Right cardiac atrium (tissue), 5 donors: ENCODE measurements at regions not wholly inside any gene's neighbourhood (a gene's known extent, or its start where the extent isn't known, plus 50 kb on each side); places are given as distances from the start of the nearest gene placed in this dataset.

ENCODE experiments used
- ATAC-seq, 2 donors: fragments of 200-7000 bp; cut with Tn5 transposase; one replicate each; pipeline versions ENCODE4 v1.8.0 to v1.9.1; 2020; ENCODE audit warnings: moderate library complexity in 2 of 2, mild to moderate bottlenecking in 1 of 2
- DNase-seq, 3 donors: peaks; one replicate each; pipeline ENCODE4 v3.0.0-alpha.2; 2020
- H3K27ac ChIP-seq: one replicate; pipeline ENCODE4 v1.5.1; 2013; ENCODE audit warnings: mild to moderate bottlenecking, low read length, control low read depth, moderate library complexity
- H3K27me3 ChIP-seq: one replicate; pipeline ENCODE4 v1.6.1; 2013; ENCODE audit not compliant: control insufficient read depth, insufficient read depth
- H3K4me1 ChIP-seq: one replicate; pipeline ENCODE4 v1.6.1; 2013; ENCODE audit warnings: low read length; ENCODE audit not compliant: control insufficient read depth, insufficient read depth
- H3K4me3 ChIP-seq: one replicate; pipeline ENCODE4 v1.5.1; 2013; ENCODE audit warnings: low read length, control low read depth
- H3K9me3 ChIP-seq: one replicate; pipeline ENCODE4 v1.6.1; 2013; ENCODE audit warnings: low read length; ENCODE audit not compliant: control insufficient read depth
- WGBS: extraction: QIAGEN DNeasy Blood & Tissue Kit; methylation state at CpG from one replicate; pipeline ENCODE4 v1.1.7; 2013; 5-methylcytosine and 5-hydroxymethylcytosine counted together
- intact Hi-C, 4 donors: fragments of 100-400 bp; cut with DNase I; formaldehyde crosslinking; loops; one replicate each; pipeline versions ENCODE4 v1.11.0 to v1.14.0; 2022 to 2023
- donor health status: healthy with polysubstance abuse.
- donor health status: DM: no; HTN: yes; CAD: no.
- donor health status: DM: no; HTN: no; CAD: no.
- donor health status: DM: no; HTN: yes; CAD: no; lungs with severe emphysema.
- donor health status: DM: yes; HTN: yes; CAD: no.

DNA sequence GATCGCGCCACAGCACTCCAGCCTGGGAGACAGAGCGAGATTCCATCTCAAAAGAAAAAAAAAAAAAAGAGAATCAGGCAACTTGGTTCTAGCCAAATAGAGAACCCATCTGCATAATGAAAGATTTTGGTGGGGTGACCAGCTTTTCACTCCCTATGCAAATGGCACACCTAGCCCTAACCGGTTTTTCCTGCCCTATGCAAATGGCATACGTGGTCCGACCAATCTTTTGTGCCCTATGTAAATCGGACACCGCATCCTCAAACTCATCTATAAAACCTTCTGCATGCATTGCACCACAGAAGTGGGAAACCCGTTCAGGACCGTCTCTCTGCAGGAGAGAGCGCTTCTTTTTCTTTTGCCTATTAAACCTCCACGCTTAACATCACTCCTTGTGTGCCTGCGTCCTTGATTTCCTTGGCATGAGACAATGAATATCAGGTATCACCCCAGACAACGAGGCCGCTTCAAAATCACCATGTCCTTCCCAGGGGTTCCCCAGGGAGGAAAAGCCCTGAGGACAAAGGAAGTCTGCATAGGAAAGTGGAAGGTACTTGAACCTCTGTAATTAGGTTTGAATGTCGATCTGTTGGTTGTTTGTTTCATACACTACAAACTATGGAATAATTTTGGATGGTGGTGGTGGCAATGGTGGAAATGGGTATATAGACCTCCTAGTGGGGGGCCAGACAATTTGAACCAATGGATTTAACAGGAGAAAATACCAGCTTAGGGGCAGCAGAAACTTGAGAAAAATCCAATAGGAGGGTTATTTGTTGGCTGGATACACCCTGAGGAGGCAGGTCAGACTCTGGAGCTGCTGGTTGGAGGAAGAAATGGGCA is 396.2 kb downstream of the TYW1 start:
- DNase-seq (no peak), ATAC-seq (no peak)
- 73% methylated on average over 16 of the region's 16 CpGs for WGBS
- no peaks in the 10 kb centered on the region for H3K4me1 ChIP-seq
- no peaks in the 10 kb centered on the region for H3K27me3 ChIP-seq
- intact Hi-C loops = no loop called here
- no peak overlapping the region for H3K4me3 ChIP-seq
- no peaks in the 10 kb centered on the region for H3K9me3 ChIP-seq
- H3K27ac ChIP-seq = no peak overlapping the region

DNA sequence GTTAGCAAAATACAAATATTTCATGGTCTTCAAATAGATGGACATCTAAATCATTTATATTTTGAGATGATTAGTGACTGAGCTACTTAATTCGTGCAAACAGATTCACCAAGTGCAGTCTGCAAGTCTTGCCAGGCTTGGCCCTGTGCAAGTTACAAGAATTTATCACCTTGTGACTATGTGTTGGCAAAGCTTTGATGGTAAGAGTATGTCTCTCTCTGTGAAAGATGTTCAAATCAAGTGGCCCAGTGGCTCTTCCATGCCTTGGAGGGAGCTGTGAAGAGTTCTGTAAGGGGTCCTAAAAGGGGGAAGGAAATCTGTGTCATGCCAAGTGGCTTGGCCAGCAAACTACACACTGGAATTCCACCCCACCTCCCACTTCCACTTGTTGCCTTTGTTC is 397.3 kb downstream of the TYW1 start:
- Histone ChIP-seq H3K4me3 (no peak overlapping the region), H3K27ac (no peak overlapping the region), H3K27me3 (no peaks in the 10 kb centered on the region), H3K9me3 (no peaks in the 10 kb centered on the region), H3K4me1 (no peaks in the 10 kb centered on the region)
- 42% methylated on average over 1 of the region's 1 CpG for WGBS
- ATAC-seq (peak; percentile 32 to 59), DNase-seq (no peak)
- intact Hi-C loops = no loop called here

DNA sequence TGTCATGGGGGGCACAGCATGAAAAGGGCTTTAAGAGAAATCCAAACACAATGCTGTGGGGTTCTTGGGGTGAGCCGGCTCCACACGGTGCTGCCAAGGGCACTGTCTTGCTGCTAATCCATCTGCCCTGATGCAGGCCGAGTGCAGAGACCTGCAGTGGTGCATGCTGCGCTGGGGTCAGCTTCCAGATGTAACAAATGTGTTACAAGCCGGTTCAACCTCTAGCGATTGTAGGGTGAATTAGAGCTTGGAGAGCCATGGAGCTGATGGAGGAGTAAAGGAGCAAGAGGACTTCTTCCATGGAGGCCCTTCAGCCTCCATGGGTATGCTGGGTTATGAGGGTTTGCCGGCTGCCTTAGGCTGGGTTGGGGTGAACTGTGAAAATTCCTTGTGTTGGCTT is 402.3 kb downstream of the TYW1 start:
- intact Hi-C loops = no loop called here
- ATAC-seq = no peak

DNA sequence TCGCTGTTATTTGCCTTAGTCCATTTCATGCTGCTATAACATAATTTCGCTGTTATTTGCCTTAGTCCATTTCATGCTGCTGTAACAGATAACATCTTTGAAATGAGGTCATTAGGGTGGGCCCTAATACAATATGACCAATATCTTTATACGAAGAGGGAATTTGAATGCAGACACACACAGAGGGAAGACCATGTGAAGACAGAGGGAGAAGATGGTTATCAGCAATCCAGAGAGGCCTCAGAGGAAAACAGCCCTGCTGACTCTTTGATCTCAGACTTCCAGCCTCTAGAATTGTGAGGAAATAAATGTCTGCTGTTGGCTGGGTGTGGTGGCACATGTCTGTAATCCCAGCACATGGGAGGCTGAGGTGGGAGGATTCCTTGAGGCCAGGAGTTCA is 404.9 kb downstream of the TYW1 start:
- no peaks in the 10 kb centered on the region for H3K27me3 ChIP-seq
- H3K9me3 ChIP-seq = peaks cover 2% of the 10 kb centered on the region
- no peak overlapping the region for H3K4me3 ChIP-seq
- no peak overlapping the region for H3K27ac ChIP-seq
- DNase-seq (no peak), ATAC-seq (no peak)
- intact Hi-C loops = no loop called here
- H3K4me1 ChIP-seq = no peaks in the 10 kb centered on the region
- WGBS = 79% methylated on average over 3 of the region's 3 CpGs

More for the DNA sequence above, 402.3 kb downstream of the TYW1 start:
- H3K27ac ChIP-seq = no peak overlapping the region
- H3K27me3 ChIP-seq = no peaks in the 10 kb centered on the region
- H3K4me1 ChIP-seq = no peaks in the 10 kb centered on the region
- H3K4me3 ChIP-seq = no peak overlapping the region
- no peak for DNase-seq
- WGBS = 79% methylated on average over 7 of the region's 7 CpGs
- peaks cover 2% of the 10 kb centered on the region for H3K9me3 ChIP-seq

DNA sequence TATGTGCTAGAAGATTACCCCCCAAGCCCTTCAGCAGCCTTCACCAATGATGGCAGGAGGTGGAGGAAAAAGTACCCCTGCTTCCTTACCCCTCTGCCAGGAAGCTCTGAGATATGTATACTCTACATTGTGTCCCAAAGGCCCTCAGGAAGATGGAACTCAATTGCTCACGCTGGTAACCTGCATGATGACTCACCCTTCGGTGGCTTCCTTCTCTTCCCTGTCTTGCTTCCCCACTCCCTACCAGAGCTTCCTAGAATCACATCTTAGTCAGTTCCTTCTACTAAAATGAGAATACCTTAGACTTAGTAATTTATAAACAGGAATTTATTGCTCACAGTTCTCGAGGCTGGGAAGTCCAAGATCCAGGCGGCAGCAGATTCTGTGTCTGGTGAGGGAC is 405.6 kb downstream of the TYW1 start:
- H3K27me3 ChIP-seq = no peaks in the 10 kb centered on the region
- intact Hi-C loops = no loop called here
- no peak overlapping the region for H3K4me3 ChIP-seq
- H3K9me3 ChIP-seq = peaks cover 2% of the 10 kb centered on the region
- no peak for ATAC-seq
- no peaks in the 10 kb centered on the region for H3K4me1 ChIP-seq
- 77% methylated on average over 4 of the region's 4 CpGs for WGBS
- H3K27ac ChIP-seq = no peak overlapping the region
- no peak for DNase-seq

DNA sequence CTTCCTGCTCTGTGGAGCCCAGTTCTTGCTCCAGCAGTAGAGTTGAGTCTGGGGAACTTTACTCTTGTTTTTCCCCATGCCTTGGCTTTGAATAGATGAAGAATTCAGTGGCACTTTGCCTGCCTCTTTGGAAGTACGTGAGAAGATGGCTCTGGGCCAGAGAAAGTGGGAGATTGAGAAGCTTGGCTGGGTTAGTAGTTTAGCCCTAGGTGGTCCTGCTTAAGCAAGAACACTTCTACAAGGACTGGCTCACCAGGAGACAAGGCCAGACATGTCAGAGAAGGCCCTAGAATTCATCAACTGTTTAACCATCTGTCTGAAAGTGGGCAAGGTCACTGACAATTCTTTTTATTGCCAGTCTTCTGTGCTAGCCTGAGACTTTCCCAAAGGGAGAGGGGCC is 410.3 kb downstream of the TYW1 start:
- intact Hi-C loops = no loop called here
- no peak for DNase-seq
- WGBS = 10% methylated on average over 1 of the region's 1 CpG
- Histone ChIP-seq H3K4me1 (no peaks in the 10 kb centered on the region), H3K27me3 (no peaks in the 10 kb centered on the region), H3K27ac (no peak overlapping the region), H3K9me3 (peaks cover 2% of the 10 kb centered on the region), H3K4me3 (no peak overlapping the region)
- ATAC-seq = no peak

DNA sequence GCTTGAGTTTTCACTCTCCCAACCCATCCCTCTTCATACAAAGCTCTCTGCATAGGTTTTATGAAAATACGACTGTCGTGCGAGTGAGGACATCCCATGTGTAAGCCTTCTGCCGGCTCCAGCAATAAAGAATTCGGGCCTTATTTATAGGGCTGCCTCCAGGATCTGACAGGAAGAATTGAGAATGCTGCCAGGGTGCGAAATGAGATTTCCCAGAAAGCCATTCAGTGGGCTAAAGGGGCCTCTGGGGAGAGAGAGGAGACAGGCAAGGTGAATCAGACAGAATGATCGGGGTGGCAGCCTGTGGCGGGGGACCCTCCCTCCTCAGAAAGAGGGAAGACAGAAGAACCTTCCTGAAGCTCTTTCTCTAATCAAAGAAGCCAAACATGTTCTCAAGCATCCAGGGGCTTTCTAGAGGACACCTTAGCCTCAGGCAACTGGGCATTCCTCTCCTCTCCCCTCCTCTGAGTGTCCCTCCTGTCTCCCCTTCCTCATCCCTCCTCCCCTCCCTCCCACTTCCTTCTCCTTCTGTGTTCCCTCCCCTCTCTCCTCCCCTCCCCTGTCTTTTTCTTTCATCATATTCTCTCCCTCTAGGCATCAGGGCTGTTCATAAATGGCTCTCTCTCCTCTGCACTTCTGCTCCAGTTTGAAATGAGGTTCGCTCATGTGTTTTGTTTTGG is 410.9 kb downstream of the TYW1 start:
- Histone ChIP-seq H3K4me1 (no peaks in the 10 kb centered on the region), H3K27ac (no peak overlapping the region), H3K4me3 (no peak overlapping the region), H3K27me3 (no peaks in the 10 kb centered on the region), H3K9me3 (no peaks in the 10 kb centered on the region)
- ATAC-seq = no peak
- 60% methylated on average over 9 of the region's 9 CpGs for WGBS
- intact Hi-C loops = no loop called here
- DNase-seq = no peak

DNA sequence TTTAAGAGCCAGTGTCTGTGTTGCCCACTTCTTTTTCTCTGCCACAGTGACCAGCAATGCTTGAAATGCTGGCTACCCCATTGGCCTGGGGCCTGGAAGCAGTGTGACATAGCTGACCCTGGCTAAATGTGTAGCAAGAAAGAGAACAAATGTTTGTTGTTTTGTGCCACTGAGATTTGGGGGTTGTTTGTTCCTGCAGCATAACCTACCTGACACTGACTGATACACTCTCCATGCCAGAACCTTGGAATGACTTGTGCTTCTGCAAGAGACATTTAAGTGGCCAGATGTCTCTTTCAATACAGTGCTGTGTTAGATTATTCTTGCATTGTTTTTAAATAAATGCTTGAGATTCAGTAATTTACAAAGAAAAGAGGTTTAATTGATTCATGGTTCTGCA is 411.5 kb downstream of the TYW1 start:
- H3K4me1 ChIP-seq = no peaks in the 10 kb centered on the region
- H3K4me3 ChIP-seq = no peak overlapping the region
- intact Hi-C loops = no loop called here
- no peaks in the 10 kb centered on the region for H3K27me3 ChIP-seq
- H3K27ac ChIP-seq = no peak overlapping the region
- H3K9me3 ChIP-seq = no peaks in the 10 kb centered on the region
- DNase-seq (no peak), ATAC-seq (no peak)

DNA sequence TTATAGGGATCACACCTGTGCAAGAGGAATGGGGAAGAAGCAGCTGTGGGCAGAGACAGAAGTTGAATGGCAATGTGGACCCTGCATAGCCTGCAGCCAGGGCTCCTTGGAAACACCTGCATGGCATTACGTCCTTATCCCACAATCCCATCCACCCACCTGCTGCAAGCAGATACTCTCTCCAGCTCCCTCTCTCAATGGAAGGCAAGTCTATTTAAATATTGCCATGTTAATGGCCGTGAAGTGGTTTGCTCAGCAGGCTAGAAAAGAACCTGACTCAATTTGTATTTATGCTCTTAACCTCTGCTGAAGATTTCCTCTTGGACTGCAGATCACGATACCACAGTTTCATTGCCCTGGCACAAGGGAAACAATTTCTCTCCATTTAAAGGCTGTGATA is 417.0 kb downstream of the TYW1 start:
- no peak overlapping the region for H3K27ac ChIP-seq

DNA sequence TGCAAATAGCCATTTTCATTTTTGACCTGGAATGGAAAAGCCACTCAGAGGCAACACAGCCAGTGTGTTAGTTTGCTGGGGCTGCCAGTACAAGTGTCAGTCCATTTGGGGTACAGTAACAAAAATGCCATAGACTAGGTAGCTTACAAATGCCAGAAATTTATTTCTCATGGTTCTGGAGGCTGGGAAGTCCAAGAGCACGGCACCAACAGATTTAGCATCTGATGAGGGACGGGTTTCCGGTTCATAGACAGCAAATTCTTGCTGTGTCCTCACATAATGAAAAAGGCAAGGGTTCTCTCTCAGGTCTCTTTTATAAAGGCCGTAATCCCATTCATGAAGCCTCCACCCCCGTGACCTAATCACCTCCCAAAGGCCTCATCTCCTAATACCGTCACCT is 418.2 kb downstream of the TYW1 start:
- H3K9me3 ChIP-seq = peaks cover 4% of the 10 kb centered on the region
- ATAC-seq = no peak
- DNase-seq = no peak
- H3K27me3 ChIP-seq = no peaks in the 10 kb centered on the region
- 86% methylated on average over 6 of the region's 6 CpGs for WGBS
- no peaks in the 10 kb centered on the region for H3K4me1 ChIP-seq
- no peak overlapping the region for H3K4me3 ChIP-seq
- no peak overlapping the region for H3K27ac ChIP-seq
- intact Hi-C loops = no loop called here

More for the DNA sequence above, 417.0 kb downstream of the TYW1 start:
- Histone ChIP-seq H3K4me1 (no peaks in the 10 kb centered on the region), H3K4me3 (no peak overlapping the region), H3K9me3 (peaks cover 4% of the 10 kb centered on the region), H3K27me3 (no peaks in the 10 kb centered on the region)
- WGBS = 60% methylated on average over 3 of the region's 3 CpGs
- intact Hi-C loops = no loop called here
- no peak for DNase-seq
- no peak for ATAC-seq

DNA sequence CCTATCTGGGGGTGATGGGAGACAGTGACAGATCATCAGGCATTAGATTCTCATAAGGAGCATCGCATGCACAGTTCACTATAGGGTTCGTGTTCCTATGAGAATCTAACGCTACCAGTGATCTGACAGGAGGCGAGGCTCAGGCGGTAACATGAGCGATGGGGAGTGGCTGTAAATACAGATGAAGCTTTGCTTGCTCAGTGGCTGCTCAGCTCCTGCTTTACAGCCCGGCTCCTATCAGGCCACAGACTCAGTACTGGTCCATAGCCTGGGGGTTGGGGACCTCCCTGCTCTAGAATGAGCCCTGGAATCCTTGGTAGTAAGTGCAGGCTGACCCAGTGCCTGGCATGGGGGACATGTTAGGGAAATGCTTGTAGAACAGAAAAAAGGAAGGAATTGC is 426.0 kb downstream of the TYW1 start:
- no peak overlapping the region for H3K27ac ChIP-seq
- H3K4me1 ChIP-seq = no peaks in the 10 kb centered on the region
- no peak for ATAC-seq
- intact Hi-C loops = no loop called here
- no peak for DNase-seq
- 92% methylated on average over 7 of the region's 7 CpGs for WGBS
- no peaks in the 10 kb centered on the region for H3K27me3 ChIP-seq
- no peaks in the 10 kb centered on the region for H3K9me3 ChIP-seq
- H3K4me3 ChIP-seq = no peak overlapping the region
